Hepatocyte (in vitro differentiated cells): ENCODE measurements at regions not wholly inside any gene's neighbourhood (a gene's known extent, or its start where the extent isn't known, plus 50 kb on each side); places are given as distances from the start of the nearest gene placed in this dataset.

Experiments
- DNase-seq: peaks from one replicate; pipeline ENCODE4 v3.0.0-alpha.2; 2016; ENCODE audit warnings: low spot score
- H2AFZ ChIP-seq: fragments of 200-600 bp; sonication (generic); 2 replicates; pipeline ENCODE4 v1.6.0; 2016; ENCODE audit warnings: antibody characterized with exemption, mild to moderate bottlenecking
- H3K27ac ChIP-seq: fragments of 200-600 bp; sonication (generic); 2 replicates; pipeline ENCODE4 v1.5.1; 2016; ENCODE audit warnings: mild to moderate bottlenecking
- H3K27me3 ChIP-seq: fragments of 200-600 bp; sonication (generic); 2 replicates; pipeline ENCODE4 v1.6.1; 2016
- H3K36me3 ChIP-seq: fragments of 200-600 bp; sonication (generic); replicated peaks from 2 replicates; pipeline ENCODE4 v1.5.1; 2016; ENCODE audit warnings: low read depth; ENCODE audit not compliant: insufficient read depth
- H3K4me1 ChIP-seq: fragments of 200-600 bp; sonication (generic); 2 replicates; pipeline ENCODE4 v1.5.1; 2016; ENCODE audit warnings: mild to moderate bottlenecking, moderate library complexity; ENCODE audit not compliant: insufficient read depth
- H3K4me2 ChIP-seq: fragments of 200-600 bp; sonication (generic); 2 replicates; pipeline ENCODE4 v1.6.0; 2016
- H3K4me3 ChIP-seq: fragments of 200-600 bp; sonication (generic); 2 replicates; pipeline ENCODE4 v1.5.1; 2016; ENCODE audit warnings: mild to moderate bottlenecking
- H3K79me2 ChIP-seq: fragments of 200-600 bp; sonication (generic); 2 replicates; pipeline ENCODE4 v1.6.0; 2017; ENCODE audit warnings: mild to moderate bottlenecking
- H3K9me2 ChIP-seq: fragments of 200-600 bp; sonication (generic); replicated peaks from 2 replicates; pipeline ENCODE4 v1.6.0; 2017; ENCODE audit warnings: mild to moderate bottlenecking; ENCODE audit not compliant: insufficient read depth
- H3K9me3 ChIP-seq: fragments of 200-600 bp; sonication (generic); 2 replicates; pipeline ENCODE4 v1.5.1; 2016; ENCODE audit warnings: low read depth, mild to moderate bottlenecking
- H4K20me1 ChIP-seq: fragments of 200-600 bp; sonication (generic); 2 replicates; pipeline ENCODE4 v1.6.0; 2016; ENCODE audit warnings: mild to moderate bottlenecking; ENCODE audit not compliant: insufficient read depth, poor library complexity, severe bottlenecking
- CTCF ChIP-seq: fragments of 200-600 bp; sonication (generic); IDR thresholded peaks from 2 replicates; pipeline ENCODE4 v1.5.1; 2016; ENCODE audit warnings: antibody characterized with exemption, mild to moderate bottlenecking; ENCODE audit not compliant: poor library complexity
- EZH2 ChIP-seq: fragments of 200-600 bp; sonication (generic); IDR thresholded peaks from 2 replicates; pipeline ENCODE4 v1.6.1; 2016; ENCODE audit warnings: antibody characterized with exemption, mild to moderate bottlenecking, borderline replicate concordance
- EZH2phosphoT487 ChIP-seq: fragments of 200-600 bp; sonication (generic); IDR thresholded peaks from one replicate; pipeline ENCODE4 v1.6.1; 2018; ENCODE audit warnings: antibody characterized with exemption, mild to moderate bottlenecking, low read depth, moderate library complexity; ENCODE audit not compliant: unreplicated experiment, severe bottlenecking
- WGBS: methylation state at CpG from one replicate; pipeline ENCODE4 v1.1.6; 2016; ENCODE audit warnings: low lambda C conversion rate; ENCODE audit errors: missing lambda C conversion rate; 5-methylcytosine and 5-hydroxymethylcytosine counted together

- DNase-seq, result no peak
- Histone ChIP-seq H3K4me2 (peak overlapping the region; percentile 40), H3K4me3 (no peak overlapping the region), H3K27me3 (no peaks in the 10 kb centered on the region), H3K27ac (peak overlapping the region; percentile 76), H3K9me2 (no peaks in the 10 kb centered on the region), H3K79me2 (no peaks in the 10 kb centered on the region), H4K20me1 (no peaks in the 10 kb centered on the region), H3K4me1 (peaks cover 56% of the 10 kb centered on the region), H3K9me3 (no peaks in the 10 kb centered on the region), H2AFZ (no peak overlapping the region), H3K36me3 (no peaks in the 10 kb centered on the region)
- TF ChIP-seq EZH2 (no peak), EZH2phosphoT487 (no peak), CTCF (no peak)
- 79% methylated on average over 5 of the region's 5 CpGs for WGBS
Observed at GRCh38 chr10:30187010-30187409, 127.6 kb upstream of the JCAD start.

DNA sequence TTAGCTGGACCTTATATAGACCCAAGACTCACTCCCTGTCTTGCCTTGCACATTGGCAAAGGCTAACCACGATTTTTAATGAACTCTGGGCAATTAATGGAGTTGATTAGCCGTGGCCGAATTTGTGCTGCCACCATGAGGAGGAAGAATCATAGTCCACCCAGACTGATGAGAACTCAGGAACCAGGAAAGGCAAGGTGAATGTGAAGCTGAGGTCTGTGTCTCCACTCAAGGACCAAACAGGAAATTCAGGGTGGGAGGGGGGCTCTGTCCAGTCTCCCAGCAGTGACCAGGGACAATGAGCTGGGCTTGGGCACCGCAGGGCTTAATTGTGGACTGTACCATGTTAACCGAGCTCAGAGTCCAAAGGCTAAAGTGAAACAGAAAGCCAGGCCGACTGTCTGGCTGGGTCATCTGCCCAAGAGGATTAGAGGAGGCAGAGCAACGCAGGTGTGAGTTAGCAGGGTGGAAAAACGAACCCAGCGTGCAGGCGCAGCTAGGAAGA lies 127.0 kb upstream of the JCAD start:
- H3K36me3 ChIP-seq, result no peaks in the 10 kb centered on the region
- no peak overlapping the region for H2AFZ ChIP-seq
- H3K4me1 ChIP-seq, result peaks cover 60% of the 10 kb centered on the region
- H4K20me1 ChIP-seq, result no peaks in the 10 kb centered on the region
- H3K4me3 ChIP-seq, result no peak overlapping the region
- H3K27ac ChIP-seq, result peak overlapping the region; percentile 32
- H3K79me2 ChIP-seq, result no peaks in the 10 kb centered on the region
- H3K9me3 ChIP-seq, result no peaks in the 10 kb centered on the region
- no peaks in the 10 kb centered on the region for H3K27me3 ChIP-seq
- TF ChIP-seq CTCF (peak; percentile 23), EZH2 (no peak)
- WGBS, result 67% methylated on average over 10 of the region's 10 CpGs
- DNase-seq, result peak; percentile 65
- no peaks in the 10 kb centered on the region for H3K9me2 ChIP-seq
- peak overlapping the region; percentile 40 for H3K4me2 ChIP-seq

GRCh38 chr10:30185916-30186315 lies 126.5 kb upstream of the JCAD start:
- no peak overlapping the region for H2AFZ ChIP-seq
- H3K79me2 ChIP-seq, result no peaks in the 10 kb centered on the region
- H4K20me1 ChIP-seq, result no peaks in the 10 kb centered on the region
- H3K9me3 ChIP-seq, result no peaks in the 10 kb centered on the region
- 53% methylated on average over 3 of the region's 3 CpGs for WGBS
- H3K9me2 ChIP-seq, result no peaks in the 10 kb centered on the region
- peak overlapping the region; percentile 32 for H3K27ac ChIP-seq
- peak overlapping the region; percentile 40 for H3K4me2 ChIP-seq
- H3K27me3 ChIP-seq, result no peaks in the 10 kb centered on the region
- no peaks in the 10 kb centered on the region for H3K36me3 ChIP-seq
- H3K4me3 ChIP-seq, result no peak overlapping the region
- peaks cover 58% of the 10 kb centered on the region for H3K4me1 ChIP-seq
- no peak for DNase-seq
- TF ChIP-seq EZH2 (no peak), EZH2phosphoT487 (no peak), CTCF (no peak)

GRCh38 chr10:30185341-30185740 lies 126.0 kb upstream of the JCAD start:
- Histone ChIP-seq H3K79me2 (no peaks in the 10 kb centered on the region), H4K20me1 (no peaks in the 10 kb centered on the region), H3K9me3 (no peaks in the 10 kb centered on the region), H3K4me2 (no peak overlapping the region), H3K27ac (no peak overlapping the region), H2AFZ (no peak overlapping the region), H3K27me3 (no peaks in the 10 kb centered on the region), H3K4me1 (peaks cover 55% of the 10 kb centered on the region), H3K4me3 (no peak overlapping the region), H3K9me2 (no peaks in the 10 kb centered on the region), H3K36me3 (no peaks in the 10 kb centered on the region)
- 97% methylated on average over 1 of the region's 1 CpG for WGBS
- no peak for TF ChIP-seq EZH2phosphoT487
- no peak for TF ChIP-seq CTCF
- TF ChIP-seq EZH2, result no peak
- no peak for DNase-seq
